Activated CD4-positive, alpha-beta T cell treated with anti-CD3 and anti-CD28 coated beads, Interleukin-2, amount 10 ng/mL, durations not matched to agents 24 days and 14 days (primary cell): ENCODE measurements at regions not wholly inside any gene's neighbourhood (a gene's known extent, or its start where the extent isn't known, plus 50 kb on each side); places are given as distances from the start of the nearest gene placed in this dataset.

Experiments used
- DNase-seq: peaks from one replicate; pipeline ENCODE4 v3.0.0; 2022
- H3K27ac Mint-ChIP-seq: one replicate; pipeline ENCODE4 v1.8.0; 2022; ENCODE audit warnings: mild to moderate bottlenecking, mixed read lengths
- H3K27me3 Mint-ChIP-seq: one replicate; pipeline ENCODE4 v1.8.0; 2022; ENCODE audit warnings: mixed read lengths
- H3K36me3 Mint-ChIP-seq: one replicate; pipeline ENCODE4 v1.8.0; 2022; ENCODE audit warnings: low read depth, mild to moderate bottlenecking, mixed read lengths
- H3K4me1 Mint-ChIP-seq: one replicate; pipeline ENCODE4 v1.8.0; 2021; ENCODE audit warnings: mixed read lengths
- H3K4me3 Mint-ChIP-seq: one replicate; pipeline ENCODE4 v1.8.0; 2022; ENCODE audit warnings: mild to moderate bottlenecking, moderate library complexity, mixed read lengths
- H3K9me3 Mint-ChIP-seq: one replicate; pipeline ENCODE4 v1.8.0; 2021; ENCODE audit warnings: mixed read lengths
- intact Hi-C: fragments of 100-400 bp; cut with micrococcal nuclease; formaldehyde crosslinking; loops from one replicate; pipeline ENCODE4 v1.15.1; 2023

GRCh38 chr1:90135286-90135685, 140.4 kb downstream of the ZNF326 start:
- Mint-ChIP-seq H3K4me3 (no peak overlapping the region), H3K4me1 (no peaks in the 10 kb centered on the region), H3K36me3 (no peaks in the 10 kb centered on the region), H3K27ac (no peak overlapping the region), H3K9me3 (peaks cover 2% of the 10 kb centered on the region), H3K27me3 (peaks cover 6% of the 10 kb centered on the region)
- intact Hi-C loops, result no loop called here
- no peak for DNase-seq

- intact Hi-C loops, result no loop called here
- H3K27me3 Mint-ChIP-seq, result peaks cover 8% of the 10 kb centered on the region
Measured at GRCh38 chr1:90134175-90134955, 139.5 kb downstream of the ZNF326 start.

GRCh38 chr1:90133133-90133532, 138.2 kb downstream of the ZNF326 start:
- no peaks in the 10 kb centered on the region for H3K36me3 Mint-ChIP-seq
- intact Hi-C loops, result no loop called here
- H3K27ac Mint-ChIP-seq, result no peak overlapping the region
- H3K27me3 Mint-ChIP-seq, result peaks cover 8% of the 10 kb centered on the region
- no peaks in the 10 kb centered on the region for H3K9me3 Mint-ChIP-seq
- no peak for DNase-seq
- H3K4me3 Mint-ChIP-seq, result no peak overlapping the region
- H3K4me1 Mint-ChIP-seq, result no peaks in the 10 kb centered on the region

More at GRCh38 chr1:90134175-90134955, 139.5 kb downstream of the ZNF326 start:
- Mint-ChIP-seq H3K27ac (no peak overlapping the region), H3K4me3 (no peak overlapping the region), H3K36me3 (no peaks in the 10 kb centered on the region), H3K4me1 (no peaks in the 10 kb centered on the region), H3K9me3 (no peaks in the 10 kb centered on the region)
- DNase-seq, result no peak

DNA sequence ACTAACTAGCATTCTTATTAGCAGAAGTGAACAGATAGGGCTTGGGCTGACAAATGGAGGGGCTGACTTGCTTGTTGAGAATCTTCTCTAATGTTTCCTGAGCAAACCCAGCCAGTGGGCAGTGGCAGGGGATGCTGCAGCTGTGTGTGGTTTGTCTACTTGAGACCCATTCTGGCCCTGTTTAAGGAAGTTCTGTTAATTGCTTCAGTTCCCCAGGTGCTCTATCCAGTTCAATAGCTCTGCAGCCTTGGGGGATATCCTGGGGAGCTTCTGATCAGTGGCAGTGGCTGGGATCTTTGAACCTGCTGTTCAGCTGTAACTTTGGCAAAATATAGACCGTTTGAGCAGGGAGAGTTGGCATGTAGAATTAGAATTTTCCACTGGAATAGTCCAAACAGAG, 137.4 kb downstream of the ZNF326 start:
- intact Hi-C loops, result no loop called here
- Mint-ChIP-seq H3K4me1 (peaks cover under 1% of the 10 kb centered on the region), H3K4me3 (no peak overlapping the region), H3K9me3 (no peaks in the 10 kb centered on the region), H3K27me3 (peaks cover 8% of the 10 kb centered on the region), H3K36me3 (no peaks in the 10 kb centered on the region), H3K27ac (no peak overlapping the region)
- DNase-seq, result no peak

DNA sequence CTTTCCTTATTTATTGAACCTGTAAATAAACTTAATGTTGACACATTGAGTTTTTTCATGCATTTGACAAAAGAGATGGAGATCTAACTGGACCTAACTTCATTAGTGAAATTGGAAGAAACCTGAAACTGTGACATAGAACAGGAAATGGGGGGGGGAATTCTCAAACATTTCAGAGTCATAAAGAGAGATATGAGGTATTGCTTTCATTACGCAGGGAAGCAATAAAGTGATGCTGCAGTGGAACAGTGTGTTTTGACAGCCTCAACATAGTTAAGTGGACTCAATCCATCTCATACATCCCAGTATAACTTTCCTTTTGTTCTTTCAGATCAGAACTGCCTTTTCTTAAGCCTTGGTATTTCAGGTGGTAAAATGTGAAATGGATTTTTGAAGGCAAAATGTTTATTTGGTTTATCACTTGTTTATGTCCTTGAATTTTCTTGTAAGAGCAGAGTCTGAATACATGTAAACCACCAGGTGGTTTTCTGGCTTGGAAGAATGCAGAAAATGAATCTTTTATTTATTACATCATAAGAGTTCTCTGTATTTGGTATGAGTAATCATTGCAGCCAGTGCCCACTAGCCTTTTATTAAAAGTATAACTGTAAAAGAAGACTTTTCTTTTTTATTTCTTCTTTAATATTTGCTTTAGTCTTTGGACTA, 132.5 kb downstream of the ZNF326 start:
- Mint-ChIP-seq H3K27ac (no peak overlapping the region), H3K4me1 (peaks cover 4% of the 10 kb centered on the region), H3K4me3 (no peak overlapping the region), H3K36me3 (no peaks in the 10 kb centered on the region), H3K9me3 (no peaks in the 10 kb centered on the region), H3K27me3 (peaks cover 7% of the 10 kb centered on the region)
- no peak for DNase-seq
- intact Hi-C loops, result no loop called here

- Mint-ChIP-seq H3K9me3 (no peaks in the 10 kb centered on the region), H3K4me3 (no peak overlapping the region), H3K36me3 (no peaks in the 10 kb centered on the region), H3K27me3 (peaks cover 7% of the 10 kb centered on the region), H3K27ac (no peak overlapping the region), H3K4me1 (peaks cover 4% of the 10 kb centered on the region)
- DNase-seq, result no peak
- intact Hi-C loops, result no loop called here
Measured at GRCh38 chr1:90126834-90127233, 131.9 kb downstream of the ZNF326 start.

DNA sequence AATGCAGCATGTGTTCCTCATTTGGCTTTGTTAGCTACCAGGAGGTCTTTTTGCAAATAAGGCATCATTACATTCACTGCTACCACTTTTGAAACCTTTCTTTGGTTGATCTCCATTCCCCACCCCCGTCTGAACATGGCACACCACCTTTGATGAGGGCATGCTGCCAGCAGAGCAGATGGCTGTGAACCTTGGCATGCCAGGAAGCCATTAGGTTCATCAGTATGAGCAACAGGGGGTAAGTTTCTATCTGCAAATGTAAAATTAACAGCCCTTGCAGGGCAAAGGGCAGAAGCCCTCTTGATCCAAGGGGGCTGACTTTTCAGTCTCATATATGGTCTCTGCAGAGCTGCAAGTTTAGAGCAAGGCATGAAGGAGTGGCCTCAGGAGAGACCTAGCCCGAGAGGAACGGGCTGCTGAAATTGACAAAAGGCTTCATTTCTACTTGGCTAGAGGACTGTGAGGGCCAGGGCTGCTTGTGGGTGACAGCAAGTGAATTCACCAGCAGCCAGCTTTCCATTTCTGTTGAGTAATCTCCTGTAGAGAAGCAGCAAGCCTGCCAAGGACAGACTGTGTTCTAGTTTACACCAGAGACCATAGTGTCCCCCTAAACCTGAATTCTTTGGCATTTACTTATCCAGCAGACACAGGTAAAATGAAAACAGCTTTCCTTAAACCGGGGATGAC, 127.9 kb downstream of the ZNF326 start:
- no peak for DNase-seq
- Mint-ChIP-seq H3K27ac (no peak overlapping the region), H3K4me3 (no peak overlapping the region), H3K36me3 (no peaks in the 10 kb centered on the region), H3K27me3 (peaks cover 7% of the 10 kb centered on the region), H3K9me3 (no peaks in the 10 kb centered on the region), H3K4me1 (peaks cover 4% of the 10 kb centered on the region)
- intact Hi-C loops, result no loop called here

GRCh38 chr1:90114521-90115141, 119.7 kb downstream of the ZNF326 start:
- Mint-ChIP-seq H3K27ac (no peak overlapping the region), H3K4me3 (no peak overlapping the region), H3K27me3 (peaks cover 15% of the 10 kb centered on the region), H3K9me3 (no peaks in the 10 kb centered on the region), H3K4me1 (no peaks in the 10 kb centered on the region), H3K36me3 (no peaks in the 10 kb centered on the region)
- intact Hi-C loops, result loop anchor here (5.0 kb wide), 1 partner anchor 1053 kb away; no protein-coding TSS in a partner anchor
- DNase-seq, result no peak

DNA sequence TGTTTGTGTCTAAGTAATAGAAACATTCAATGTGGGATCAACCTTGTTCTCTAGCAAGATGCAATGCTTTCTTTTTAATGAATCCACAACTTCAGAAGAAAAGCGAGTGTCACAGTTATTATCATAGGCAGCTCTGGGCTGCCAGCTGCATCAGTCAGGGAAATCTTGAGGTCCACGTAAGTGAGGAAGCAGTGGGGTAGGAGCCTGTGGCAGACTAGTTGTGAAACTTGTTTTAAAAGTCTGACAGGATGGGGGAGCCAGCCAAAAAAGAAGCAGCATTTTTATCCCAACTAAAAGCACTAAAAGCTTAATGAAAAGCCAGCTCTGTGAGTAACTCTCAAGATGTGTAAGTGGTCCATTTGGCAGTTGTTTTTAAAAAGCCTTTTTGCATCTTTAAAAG, 113.1 kb downstream of the ZNF326 start:
- Mint-ChIP-seq H3K27ac (no peak overlapping the region), H3K4me1 (no peaks in the 10 kb centered on the region), H3K36me3 (no peaks in the 10 kb centered on the region), H3K9me3 (no peaks in the 10 kb centered on the region), H3K4me3 (no peak overlapping the region), H3K27me3 (peaks cover 18% of the 10 kb centered on the region)
- no peak for DNase-seq
- intact Hi-C loops, result no loop called here

- Mint-ChIP-seq H3K36me3 (no peaks in the 10 kb centered on the region), H3K9me3 (no peaks in the 10 kb centered on the region), H3K27me3 (peaks cover 16% of the 10 kb centered on the region), H3K27ac (no peak overlapping the region), H3K4me3 (no peak overlapping the region), H3K4me1 (no peaks in the 10 kb centered on the region)
- no peak for DNase-seq
- intact Hi-C loops, result no loop called here
Measured at GRCh38 chr1:90106311-90106710, 111.4 kb downstream of the ZNF326 start.

- Mint-ChIP-seq H3K27me3 (peaks cover 11% of the 10 kb centered on the region), H3K9me3 (no peaks in the 10 kb centered on the region), H3K4me3 (no peak overlapping the region), H3K27ac (no peak overlapping the region), H3K36me3 (no peaks in the 10 kb centered on the region), H3K4me1 (no peaks in the 10 kb centered on the region)
- no peak for DNase-seq
- intact Hi-C loops, result no loop called here
Measured at GRCh38 chr1:90104941-90105538, 110.1 kb downstream of the ZNF326 start.

GRCh38 chr1:90100566-90100965, 105.7 kb downstream of the ZNF326 start:
- no peaks in the 10 kb centered on the region for H3K36me3 Mint-ChIP-seq
- intact Hi-C loops, result no loop called here
- H3K27ac Mint-ChIP-seq, result no peak overlapping the region

GRCh38 chr1:90092441-90092840, 97.5 kb downstream of the ZNF326 start:
- Mint-ChIP-seq H3K36me3 (no peaks in the 10 kb centered on the region), H3K4me3 (no peak overlapping the region), H3K9me3 (no peaks in the 10 kb centered on the region), H3K27ac (no peak overlapping the region), H3K4me1 (no peaks in the 10 kb centered on the region), H3K27me3 (peaks cover 8% of the 10 kb centered on the region)
- no peak for DNase-seq
- intact Hi-C loops, result no loop called here

More at GRCh38 chr1:90100566-90100965, 105.7 kb downstream of the ZNF326 start:
- no peak for DNase-seq
- no peaks in the 10 kb centered on the region for H3K9me3 Mint-ChIP-seq
- no peaks in the 10 kb centered on the region for H3K4me1 Mint-ChIP-seq
- H3K4me3 Mint-ChIP-seq, result no peak overlapping the region
- H3K27me3 Mint-ChIP-seq, result peaks cover 3% of the 10 kb centered on the region
